Mesendoderm (in vitro differentiated cells): ENCODE measurements at regions not wholly inside any gene's neighbourhood (a gene's known extent, or its start where the extent isn't known, plus 50 kb on each side); places are given as distances from the start of the nearest gene placed in this dataset.
"Not testable (repeated sequence)": the region's sequence is repeated elsewhere in the genome, so short reads cannot be mapped to it uniquely, and the experiment has no call there.

Experiments
- DNase-seq: peaks from one replicate; pipeline ENCODE4 v3.0.0; 2013
- H2AK5ac ChIP-seq: 2 replicates; pipeline ENCODE4 v1.6.1; 2013; ENCODE audit warnings: low read length, inconsistent platforms
- H2BK120ac ChIP-seq: 2 replicates; pipeline ENCODE4 v1.6.1; 2013; ENCODE audit warnings: low read depth, mild to moderate bottlenecking, low read length, moderate library complexity, mixed read lengths
- H2BK15ac ChIP-seq: replicated peaks from 2 replicates; pipeline ENCODE4 v1.6.1; 2013; ENCODE audit warnings: low read depth, mild to moderate bottlenecking, moderate library complexity
- H2BK5ac ChIP-seq: 2 replicates; pipeline ENCODE4 v1.6.1; 2013; ENCODE audit warnings: low read length, inconsistent platforms
- H3K18ac ChIP-seq: 2 replicates; pipeline ENCODE4 v1.6.1; 2013; ENCODE audit warnings: mild to moderate bottlenecking, low read length, mixed read lengths
- H3K23ac ChIP-seq: one replicate; pipeline ENCODE4 v1.6.1; 2013; ENCODE audit warnings: low read length
- H3K27ac ChIP-seq: 2 replicates; pipeline ENCODE4 v1.5.1; 2013; ENCODE audit warnings: low read depth, mild to moderate bottlenecking, inconsistent platforms, low read length, moderate library complexity
- H3K27me3 ChIP-seq: 2 replicates; pipeline ENCODE4 v1.6.1; 2013; ENCODE audit warnings: low read length, control low read depth, mild to moderate bottlenecking, inconsistent platforms; ENCODE audit not compliant: insufficient read depth, poor library complexity
- H3K36me3 ChIP-seq: 2 replicates; pipeline ENCODE4 v1.6.1; 2013; ENCODE audit warnings: low read length, inconsistent platforms; ENCODE audit not compliant: control insufficient read depth, insufficient read depth
- H3K4ac ChIP-seq: one replicate; pipeline ENCODE4 v1.6.1; 2013; ENCODE audit warnings: low read depth, mild to moderate bottlenecking, low read length, moderate library complexity
- H3K4me1 ChIP-seq: 2 replicates; pipeline ENCODE4 v1.6.1; 2013; ENCODE audit warnings: low read depth, low read length, inconsistent platforms; ENCODE audit not compliant: control insufficient read depth
- H3K4me2 ChIP-seq: 2 replicates; pipeline ENCODE4 v1.6.1; 2013; ENCODE audit warnings: low read length
- H3K4me3 ChIP-seq: 2 replicates; pipeline ENCODE4 v1.5.1; 2013; ENCODE audit warnings: mild to moderate bottlenecking, low read length
- H3K56ac ChIP-seq: one replicate; pipeline ENCODE4 v1.6.1; 2013; ENCODE audit warnings: low read length
- H3K79me1 ChIP-seq: 2 replicates; pipeline ENCODE4 v1.6.1; 2013; ENCODE audit warnings: low read length, inconsistent platforms
- H3K79me2 ChIP-seq: 2 replicates; pipeline ENCODE4 v1.6.1; 2013; ENCODE audit warnings: mild to moderate bottlenecking, low read length; ENCODE audit not compliant: control insufficient read depth, insufficient read depth
- H3K9ac ChIP-seq: 2 replicates; pipeline ENCODE4 v1.6.1; 2013; ENCODE audit warnings: low read length, inconsistent platforms
- H4K5ac ChIP-seq: one replicate; pipeline ENCODE4 v1.6.1; 2013; ENCODE audit warnings: low read length
- H4K8ac ChIP-seq: one replicate; pipeline ENCODE4 v1.6.1; 2013; ENCODE audit warnings: low read depth, mild to moderate bottlenecking, control low read depth, low read length, moderate library complexity
- WGBS: extraction: QIAGEN DNeasy Blood & Tissue Kit; methylation state at CpG from one replicate; pipeline ENCODE4 v1.1.7; 2013; ENCODE audit warnings: low lambda C conversion rate, missing lambda C conversion rate; ENCODE audit not compliant: insufficient coverage; ENCODE audit errors: extremely low coverage; 5-methylcytosine and 5-hydroxymethylcytosine counted together

- no peak overlapping the region for H3K9ac ChIP-seq
- H2BK120ac ChIP-seq = no peak overlapping the region
- H2BK15ac ChIP-seq = no peak overlapping the region
- H3K4me1 ChIP-seq = no peaks in the 10 kb centered on the region
- no peak overlapping the region for H3K27ac ChIP-seq
- DNase-seq = peak; percentile 84
- H2BK5ac ChIP-seq = no peak overlapping the region
- H3K4ac ChIP-seq = no peak overlapping the region
- H3K23ac ChIP-seq = no peak overlapping the region
- no peak overlapping the region for H4K5ac ChIP-seq
- no peak overlapping the region for H2AK5ac ChIP-seq
- H3K4me2 ChIP-seq = no peak overlapping the region
- no peaks in the 10 kb centered on the region for H3K79me2 ChIP-seq
- no peaks in the 10 kb centered on the region for H3K36me3 ChIP-seq
- no peaks in the 10 kb centered on the region for H3K79me1 ChIP-seq
- no peak overlapping the region for H3K18ac ChIP-seq
- no peak overlapping the region for H4K8ac ChIP-seq
- H3K56ac ChIP-seq = no peak overlapping the region
- no peaks in the 10 kb centered on the region for H3K27me3 ChIP-seq
- H3K4me3 ChIP-seq = no peak overlapping the region
These were observed 734.8 kb upstream of the CDH6 start for GRCh38 chr5:30458681-30459080.

- not testable (repeated sequence) for H3K79me2 ChIP-seq, H3K18ac ChIP-seq, H3K4ac ChIP-seq, H3K27ac ChIP-seq, H4K5ac ChIP-seq, H3K4me3 ChIP-seq, H3K4me1 ChIP-seq, H3K36me3 ChIP-seq, DNase-seq, H2BK120ac ChIP-seq, H3K23ac ChIP-seq, H3K4me2 ChIP-seq, H4K8ac ChIP-seq, H2BK5ac ChIP-seq, H3K79me1 ChIP-seq, H2AK5ac ChIP-seq, H3K27me3 ChIP-seq, H3K9ac ChIP-seq, H2BK15ac ChIP-seq, H3K56ac ChIP-seq
- WGBS = no CpG with 5 or more reads among the region's 3 CpGs
These were observed 738.0 kb upstream of the CDH6 start for GRCh38 chr5:30455484-30455883.

GRCh38 chr5:30453168-30453567 lies 740.3 kb upstream of the CDH6 start:
- Histone ChIP-seq H2BK120ac (no peak overlapping the region), H3K18ac (no peak overlapping the region), H2AK5ac (no peak overlapping the region), H3K27me3 (no peaks in the 10 kb centered on the region), H3K4me3 (no peak overlapping the region), H3K56ac (no peak overlapping the region), H4K8ac (no peak overlapping the region), H2BK15ac (no peak overlapping the region), H3K27ac (no peak overlapping the region), H3K36me3 (no peaks in the 10 kb centered on the region), H3K4ac (no peak overlapping the region), H3K9ac (no peak overlapping the region), H4K5ac (no peak overlapping the region), H3K4me2 (no peak overlapping the region), H3K79me1 (no peaks in the 10 kb centered on the region), H3K4me1 (no peaks in the 10 kb centered on the region), H3K79me2 (no peaks in the 10 kb centered on the region), H2BK5ac (no peak overlapping the region), H3K23ac (no peak overlapping the region)
- WGBS = no CpG with 5 or more reads among the region's 1 CpG
- DNase-seq = no peak

GRCh38 chr5:30450153-30450552 lies 743.3 kb upstream of the CDH6 start:
- Histone ChIP-seq H3K79me2 (no peaks in the 10 kb centered on the region), H3K27me3 (no peaks in the 10 kb centered on the region), H3K56ac (no peak overlapping the region), H3K79me1 (no peaks in the 10 kb centered on the region), H3K4me1 (no peaks in the 10 kb centered on the region), H4K8ac (no peak overlapping the region), H3K23ac (no peak overlapping the region), H3K18ac (no peak overlapping the region), H2BK5ac (no peak overlapping the region), H3K4me2 (no peak overlapping the region), H3K36me3 (no peaks in the 10 kb centered on the region), H2BK120ac (no peak overlapping the region), H2BK15ac (no peak overlapping the region), H4K5ac (no peak overlapping the region), H3K9ac (no peak overlapping the region), H2AK5ac (no peak overlapping the region), H3K27ac (no peak overlapping the region), H3K4me3 (no peak overlapping the region), H3K4ac (no peak overlapping the region)
- no peak for DNase-seq
- no CpG with 5 or more reads among the region's 1 CpG for WGBS

GRCh38 chr5:30447431-30447830 lies 746.1 kb upstream of the CDH6 start:
- H3K27ac ChIP-seq = no peak overlapping the region
- H2BK5ac ChIP-seq = no peak overlapping the region
- no peak overlapping the region for H3K4me3 ChIP-seq
- no peak overlapping the region for H3K18ac ChIP-seq
- H3K4me2 ChIP-seq = no peak overlapping the region
- no peak overlapping the region for H3K9ac ChIP-seq
- H4K5ac ChIP-seq = no peak overlapping the region
- no peak overlapping the region for H2AK5ac ChIP-seq
- H4K8ac ChIP-seq = no peak overlapping the region
- H3K56ac ChIP-seq = no peak overlapping the region
- no peak overlapping the region for H2BK15ac ChIP-seq
- H3K79me1 ChIP-seq = no peaks in the 10 kb centered on the region
- H3K27me3 ChIP-seq = no peaks in the 10 kb centered on the region
- no peak overlapping the region for H3K23ac ChIP-seq
- H3K4me1 ChIP-seq = no peaks in the 10 kb centered on the region
- H3K4ac ChIP-seq = no peak overlapping the region
- no peaks in the 10 kb centered on the region for H3K36me3 ChIP-seq
- DNase-seq = no peak
- WGBS = no CpG with 5 or more reads among the region's 3 CpGs
- H2BK120ac ChIP-seq = no peak overlapping the region
- H3K79me2 ChIP-seq = no peaks in the 10 kb centered on the region

GRCh38 chr5:30446456-30446855 lies 747.0 kb upstream of the CDH6 start:
- Histone ChIP-seq H4K5ac (no peak overlapping the region), H3K18ac (no peak overlapping the region), H3K4me3 (no peak overlapping the region), H3K23ac (no peak overlapping the region), H3K4ac (no peak overlapping the region), H4K8ac (no peak overlapping the region), H2BK15ac (no peak overlapping the region), H3K36me3 (no peaks in the 10 kb centered on the region), H3K27me3 (no peaks in the 10 kb centered on the region), H3K56ac (no peak overlapping the region), H3K4me1 (no peaks in the 10 kb centered on the region), H3K4me2 (no peak overlapping the region), H3K9ac (no peak overlapping the region), H2BK5ac (no peak overlapping the region), H3K27ac (no peak overlapping the region), H3K79me2 (no peaks in the 10 kb centered on the region), H2AK5ac (no peak overlapping the region), H3K79me1 (no peaks in the 10 kb centered on the region), H2BK120ac (no peak overlapping the region)
- WGBS = no CpG with 5 or more reads among the region's 1 CpG
- no peak for DNase-seq
